IMR-90 (cell line): ENCODE measurements at regions not wholly inside any gene's neighbourhood (a gene's known extent, or its start where the extent isn't known, plus 50 kb on each side); places are given as distances from the start of the nearest gene placed in this dataset.

Experiments used
- ATAC-seq: fragments of 200-7000 bp; cut with Tn5 transposase; 2 replicates; pipeline ENCODE4 v1.9.1; 2020; ENCODE audit warnings: low read depth, mild to moderate bottlenecking, moderate library complexity
- BruUV-seq: library from RNA; stranded (reverse); fragments of 400-500 nt; replicated peaks from 2 replicates; lab custom pipeline; 2021; lab: Mats Ljungman, UMichigan
- CTCF ChIA-PET: fragments of 300-600 bp; formaldehyde crosslinking; extraction: SDS; loops from one replicate; lab custom pipeline; 2021; ENCODE audit warnings: antibody characterized with exemption; lab: Yijun Ruan, JAX
- POLR2A ChIA-PET: fragments of 300-600 bp; sonication (Branson Sonifier 250); formaldehyde crosslinking; loops from one replicate; lab custom pipeline; 2022; ENCODE audit warnings: antibody characterized with exemption; ENCODE audit not compliant: unreplicated experiment; lab: Charles Lee
- DNase-seq: peaks from one replicate; pipeline ENCODE4 v3.0.0; 2013
- H2AFZ ChIP-seq: replicated peaks from 2 replicates; pipeline ENCODE3; 2013; ENCODE audit warnings: low read length, mild to moderate bottlenecking; ENCODE audit not compliant: poor library complexity
- H2AK5ac ChIP-seq: 2 replicates; pipeline ENCODE4 v1.6.1; 2013; ENCODE audit warnings: low read depth, low read length, inconsistent platforms
- H2AK9ac ChIP-seq: replicated peaks from 2 replicates; pipeline ENCODE3; 2013; ENCODE audit warnings: mild to moderate bottlenecking, low read depth, low read length, moderate library complexity; ENCODE audit not compliant: poor library complexity
- H2BK120ac ChIP-seq: 2 replicates; pipeline ENCODE4 v1.6.1; 2013; ENCODE audit warnings: low read depth, low read length, inconsistent platforms
- H2BK15ac ChIP-seq: 3 replicates; pipeline ENCODE4 v1.6.1; 2013; ENCODE audit warnings: low read depth, low read length, inconsistent platforms
- H2BK20ac ChIP-seq: 2 replicates; pipeline ENCODE4 v1.6.1; 2013; ENCODE audit warnings: low read depth, mild to moderate bottlenecking, inconsistent platforms, low read length, moderate library complexity
- H2BK5ac ChIP-seq: 2 replicates; pipeline ENCODE4 v1.6.1; 2013; ENCODE audit warnings: mild to moderate bottlenecking, low read depth, low read length, inconsistent platforms; ENCODE audit not compliant: poor library complexity, severe bottlenecking
- H3K14ac ChIP-seq: replicated peaks from 2 replicates; pipeline ENCODE4 v1.6.1; 2013; ENCODE audit warnings: low read depth, low read length, inconsistent platforms
- H3K18ac ChIP-seq: 2 replicates; pipeline ENCODE4 v1.6.1; 2013; ENCODE audit warnings: low read depth, low read length, control low read depth
- H3K23ac ChIP-seq: 2 replicates; pipeline ENCODE4 v1.6.1; 2013; ENCODE audit warnings: low read depth, low read length, inconsistent platforms
- H3K27ac ChIP-seq: 2 replicates; pipeline ENCODE4 v1.5.1; 2013; ENCODE audit warnings: mild to moderate bottlenecking, control low read depth, low read length; ENCODE audit not compliant: insufficient read depth
- H3K27me3 ChIP-seq: 2 replicates; pipeline ENCODE4 v1.6.1; 2013; ENCODE audit warnings: low read length; ENCODE audit not compliant: control insufficient read depth, insufficient read depth
- H3K36me3 ChIP-seq: 2 replicates; pipeline ENCODE4 v1.6.1; 2013; ENCODE audit warnings: low read length, mixed read lengths; ENCODE audit not compliant: control insufficient read depth, insufficient read depth
- H3K4ac ChIP-seq: 2 replicates; pipeline ENCODE4 v1.6.1; 2013; ENCODE audit warnings: low read depth, low read length, inconsistent platforms
- H3K4me1 ChIP-seq: 2 replicates; pipeline ENCODE4 v1.6.1; 2013; ENCODE audit warnings: low read length, mixed read lengths; ENCODE audit not compliant: control insufficient read depth, insufficient read depth
- H3K4me2 ChIP-seq: 2 replicates; pipeline ENCODE4 v1.6.1; 2013; ENCODE audit warnings: low read depth, mild to moderate bottlenecking, control low read depth, low read length, moderate library complexity
- H3K4me3 ChIP-seq: 2 replicates; pipeline ENCODE4 v1.5.1; 2013; ENCODE audit warnings: low read depth, mild to moderate bottlenecking, control low read depth, low read length, moderate library complexity; ENCODE audit not compliant: insufficient read depth
- H3K56ac ChIP-seq: 2 replicates; pipeline ENCODE4 v1.6.1; 2013; ENCODE audit warnings: low read length, inconsistent platforms; ENCODE audit not compliant: insufficient read depth; ENCODE audit errors: extremely low read depth
- H3K79me1 ChIP-seq, 2 experiments: 2 replicates each; pipeline ENCODE4 v1.6.1; 2013; ENCODE audit warnings: low read length in 2 of 2, inconsistent platforms in 1 of 2, low read depth in 1 of 2
- H3K9ac ChIP-seq: 2 replicates; pipeline ENCODE4 v1.6.1; 2013; ENCODE audit warnings: low read depth, low read length, control low read depth
- H3K9me1 ChIP-seq: 2 replicates; pipeline ENCODE4 v1.6.1; 2013; ENCODE audit warnings: low read length, inconsistent platforms; ENCODE audit not compliant: insufficient read depth
- H3K9me3 ChIP-seq: 2 replicates; pipeline ENCODE4 v1.6.1; 2013; ENCODE audit warnings: low read length; ENCODE audit not compliant: control insufficient read depth, insufficient read depth
- H4K20me1 ChIP-seq: 2 replicates; pipeline ENCODE4 v1.6.1; 2013; ENCODE audit warnings: low read length, inconsistent platforms; ENCODE audit not compliant: insufficient read depth
- H4K5ac ChIP-seq: 2 replicates; pipeline ENCODE4 v1.6.1; 2013; ENCODE audit warnings: mild to moderate bottlenecking, low read depth, low read length, control low read depth
- H4K8ac ChIP-seq, 2 experiments: 2 replicates each; pipeline ENCODE4 v1.6.1; 2013; ENCODE audit warnings: low read depth in 2 of 2, low read length in 2 of 2, control low read depth in 1 of 2, inconsistent platforms in 1 of 2
- H4K91ac ChIP-seq: 2 replicates; pipeline ENCODE4 v1.6.1; 2013; ENCODE audit warnings: low read depth, low read length, inconsistent platforms; ENCODE audit not compliant: insufficient read depth
- BHLHE40 ChIP-seq: fragments of 150-350 bp; IDR thresholded peaks from 2 replicates; pipeline ENCODE4 v1.6.1; 2016; ENCODE audit warnings: mild to moderate bottlenecking, low read depth, low read length
- CTCF ChIP-seq: conservative IDR thresholded peaks from 2 replicates; pipeline ENCODE4 v1.5.1; 2012; ENCODE audit warnings: mild to moderate bottlenecking, low read depth, low read length, improper control_type of control experiment
- ELK1 ChIP-seq: fragments of 150-350 bp; IDR thresholded peaks from 2 replicates; pipeline ENCODE4 v1.6.1; 2016; ENCODE audit warnings: low read depth, mild to moderate bottlenecking, low read length, moderate library complexity, borderline replicate concordance
- MXI1 ChIP-seq: IDR thresholded peaks from 2 replicates; pipeline ENCODE4 v1.6.1; 2012; ENCODE audit warnings: low read depth, mild to moderate bottlenecking, low read length, moderate library complexity, borderline replicate concordance
- POLR2A ChIP-seq: IDR thresholded peaks from 2 replicates; pipeline ENCODE4 v1.6.1; 2012; ENCODE audit warnings: mild to moderate bottlenecking, low read depth, low read length
- RAD21 ChIP-seq: IDR thresholded peaks from 2 replicates; pipeline ENCODE4 v1.6.1; 2012; ENCODE audit warnings: low read length, improper control_type of control experiment
- dilution Hi-C: fragments of 300-500 bp; cut with HindIII; formaldehyde crosslinking; loops from one replicate; pipeline ENCODE4 v1.14.3; 2018; ENCODE audit warnings: low sequenced_read_pairs; ENCODE audit not compliant: unreplicated experiment
- in situ Hi-C: fragments of 300-500 bp; cut with MboI; formaldehyde crosslinking; loops from 3 replicates; pipeline ENCODE4 v1.14.3; 2019; ENCODE audit warnings: low sequenced_read_pairs, inconsistent platforms, mixed read lengths
- intact Hi-C: fragments of 100-400 bp; cut with micrococcal nuclease; formaldehyde crosslinking; loops from 2 replicates; pipeline ENCODE4 v1.10.0; 2022

- H4K8ac ChIP-seq: no peak overlapping the region
- ATAC-seq: peak; percentile 48
- no peak overlapping the region for H2AFZ ChIP-seq
- BruUV-seq: no TSS peak
- ChIA-PET POLR2A (no interaction called here), CTCF (no interaction called here)
- H3K4me1 ChIP-seq: peaks cover 5% of the 10 kb centered on the region; the same call in 1 of the 2 replicates
- no peaks in the 10 kb centered on the region for H3K36me3 ChIP-seq
- no peak overlapping the region; the same call in 1 of the 2 replicates for H4K5ac ChIP-seq
- H2BK120ac ChIP-seq: no peak overlapping the region
- no peak for DNase-seq
- no peak overlapping the region for H2AK9ac ChIP-seq
- H3K79me1 ChIP-seq: no peaks in the 10 kb centered on the region
- H2BK5ac ChIP-seq: no peak overlapping the region
- H2AK5ac ChIP-seq: no peak overlapping the region
- no peak overlapping the region for H3K4me3 ChIP-seq
- TF ChIP-seq RAD21 (no peak), CTCF (no peak), BHLHE40 (no peak), ELK1 (no peak), MXI1 (no peak), POLR2A (no peak)
- dilution Hi-C loops (no loop called here), intact Hi-C loops (no loop called here), in situ Hi-C loops (no loop called here)
- H3K27me3 ChIP-seq: peaks cover 2% of the 10 kb centered on the region; the same call in 1 of the 2 replicates
- no peak overlapping the region for H3K56ac ChIP-seq
- no peak overlapping the region for H2BK15ac ChIP-seq
- H3K23ac ChIP-seq: no peak overlapping the region
- H3K9me1 ChIP-seq: no peaks in the 10 kb centered on the region
- H3K18ac ChIP-seq: peak overlapping the region; percentile 26; the same call in 1 of the 2 replicates
- no peak overlapping the region for H3K14ac ChIP-seq
- H2BK20ac ChIP-seq: no peak overlapping the region
- no peak overlapping the region; the same call in 1 of the 2 replicates for H3K9ac ChIP-seq
- H3K4ac ChIP-seq: no peak overlapping the region
- no peaks in the 10 kb centered on the region for H4K20me1 ChIP-seq
- H3K9me3 ChIP-seq: no peaks in the 10 kb centered on the region
- peak overlapping the region; percentile 40; the same call in 1 of the 2 replicates for H3K4me2 ChIP-seq
- H4K91ac ChIP-seq: no peak overlapping the region
- no peak overlapping the region for H3K27ac ChIP-seq
Measured at GRCh38 chr17:55625521-55625920, 97.1 kb downstream of the TMEM100 start.
